ENCODE measurements at regions not wholly inside any gene's neighbourhood (a gene's known extent, or its start where the extent isn't known, plus 50 kb on each side); places are given as distances from the start of the nearest gene placed in this dataset.

- H3K4me3 ChIP-seq (ENCODE audit: low read depth, low read length) = no peak overlapping the region
- no peak for TF ChIP-seq CTCF (conservative IDR thresholded peaks at IDR 0.05; ENCODE audit: low read depth, low read length)
- no peak for DNase-seq (ENCODE audit: low read depth)
These were observed 939.9 kb upstream of the GHITM start for GRCh38 chr10:83199374-83199773.

- H3K4me3 ChIP-seq (ENCODE audit: low read depth, low read length) = no peak overlapping the region
- no peak for DNase-seq (ENCODE audit: low read depth)
- TF ChIP-seq CTCF (conservative IDR thresholded peaks at IDR 0.05; ENCODE audit: low read depth, low read length) = no peak
These were observed 933.4 kb upstream of the GHITM start for GRCh38 chr10:83205861-83206260.

- TF ChIP-seq CTCF (conservative IDR thresholded peaks at IDR 0.05; ENCODE audit: low read depth, low read length) = no peak
- peak; percentile 1 for DNase-seq (ENCODE audit: low read depth)
- no peak overlapping the region for H3K4me3 ChIP-seq (ENCODE audit: low read depth, low read length)
These were observed 926.5 kb upstream of the GHITM start for GRCh38 chr10:83212632-83213334.

- DNase-seq (ENCODE audit: low read depth) = no peak
- no peak for TF ChIP-seq CTCF (conservative IDR thresholded peaks at IDR 0.05; ENCODE audit: low read depth, low read length)
- no peak overlapping the region for H3K4me3 ChIP-seq (ENCODE audit: low read depth, low read length)
These were observed 925.2 kb upstream of the GHITM start for GRCh38 chr10:83214136-83214535.

GRCh38 chr10:83218205-83218604 lies 921.1 kb upstream of the GHITM start:
- H3K4me3 ChIP-seq (ENCODE audit: low read depth, low read length) = no peak overlapping the region
- no peak for DNase-seq (ENCODE audit: low read depth)
- TF ChIP-seq CTCF (conservative IDR thresholded peaks at IDR 0.05; ENCODE audit: low read depth, low read length) = no peak

- TF ChIP-seq CTCF (conservative IDR thresholded peaks at IDR 0.05; ENCODE audit: low read depth, low read length) = no peak
- no peak for DNase-seq (ENCODE audit: low read depth)
- no peak overlapping the region for H3K4me3 ChIP-seq (ENCODE audit: low read depth, low read length)
These were observed 917.0 kb upstream of the GHITM start for GRCh38 chr10:83222300-83222699.
